Immature natural killer cell (primary cell): ENCODE measurements at regions not wholly inside any gene's neighbourhood (a gene's known extent, or its start where the extent isn't known, plus 50 kb on each side); places are given as distances from the start of the nearest gene placed in this dataset.
"Not testable (repeated sequence)": the region's sequence is repeated elsewhere in the genome, so short reads cannot be mapped to it uniquely, and the experiment has no call there.

ENCODE experiments used
- DNase-seq, 3 donors: peaks; one replicate each; pipeline ENCODE4 v3.0.0; 2022; ENCODE audit warnings: mixed read lengths in 1 of 3
- H3K27ac Mint-ChIP-seq, 6 donors: one replicate each; pipeline ENCODE4 v1.8.0; 2020; ENCODE audit warnings: mixed read lengths in 6 of 6, mild to moderate bottlenecking in 5 of 6, inconsistent platforms in 4 of 6, moderate library complexity in 3 of 6
- H3K27me3 Mint-ChIP-seq, 3 donors: one replicate each; pipeline ENCODE4 v1.8.0; 2020 to 2021; ENCODE audit warnings: low read depth in 3 of 3, mild to moderate bottlenecking in 3 of 3, mixed read lengths in 3 of 3, moderate library complexity in 3 of 3, inconsistent platforms in 1 of 3
- H3K36me3 Mint-ChIP-seq, 3 donors: one replicate each; pipeline ENCODE4 v1.8.0; 2020; ENCODE audit warnings: mixed read lengths in 3 of 3, inconsistent platforms in 2 of 3, mild to moderate bottlenecking in 2 of 3
- H3K4me1 Mint-ChIP-seq, 2 donors: one replicate each; pipeline ENCODE4 v1.8.0; 2020; ENCODE audit warnings: inconsistent platforms in 2 of 2, mild to moderate bottlenecking in 2 of 2, mixed read lengths in 2 of 2, moderate library complexity in 1 of 2
- H3K4me3 Mint-ChIP-seq, 5 donors: one replicate each; pipeline ENCODE4 v1.8.0; 2020; ENCODE audit warnings: mild to moderate bottlenecking in 5 of 5, mixed read lengths in 5 of 5, inconsistent platforms in 3 of 5, moderate library complexity in 3 of 5
- H3K9me3 Mint-ChIP-seq, 6 donors: one replicate each; pipeline ENCODE4 v1.8.0; 2020; ENCODE audit warnings: mild to moderate bottlenecking in 6 of 6, mixed read lengths in 6 of 6, inconsistent platforms in 4 of 6, moderate library complexity in 3 of 6

GRCh38 chr4:52377563-52377962, 281.5 kb downstream of the USP46 start:
- DNase-seq, result no peak
- Mint-ChIP-seq H3K27me3 (peaks cover 0 to 7% (median 7%) of the 10 kb centered on the region in 3 donors), H3K27ac (no peak overlapping the region), H3K4me1 (no peaks in the 10 kb centered on the region), H3K4me3 (no peak overlapping the region), H3K36me3 (no peaks in the 10 kb centered on the region), H3K9me3 (no peaks in the 10 kb centered on the region)

DNA sequence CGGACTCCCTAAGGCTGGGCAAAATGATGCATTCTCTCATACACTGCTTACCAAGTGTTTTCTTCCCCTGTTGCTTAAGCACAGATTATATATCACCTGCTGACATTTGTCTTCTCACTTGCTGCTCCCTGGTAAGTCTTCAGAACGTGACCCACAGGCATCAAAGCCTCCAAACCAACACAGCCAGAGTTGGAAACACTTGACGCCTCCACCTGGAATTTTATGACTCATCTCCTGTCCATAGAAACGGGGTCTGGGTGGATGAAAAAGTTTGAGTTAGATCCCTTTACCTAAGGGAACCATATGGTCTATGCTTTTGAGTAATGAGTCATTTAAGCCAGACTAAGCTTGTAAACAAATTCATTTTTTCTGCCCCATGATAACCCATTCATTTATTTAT, 251.6 kb downstream of the USP46 start:
- Mint-ChIP-seq H3K9me3 (peaks cover 3 to 27% (median 13%) of the 10 kb centered on the region in 6 donors), H3K4me1 (no peaks in the 10 kb centered on the region), H3K4me3 (no peak overlapping the region), H3K27ac (no peak overlapping the region), H3K36me3 (no peaks in the 10 kb centered on the region), H3K27me3 (no peaks in the 10 kb centered on the region)
- DNase-seq, result no peak

GRCh38 chr4:52408032-52408431, 251.1 kb downstream of the USP46 start:
- H3K36me3 Mint-ChIP-seq, result no peaks in the 10 kb centered on the region
- no peaks in the 10 kb centered on the region for H3K4me1 Mint-ChIP-seq
- no peak overlapping the region for H3K27ac Mint-ChIP-seq
- peaks cover 0 to under 1% (median 0%) of the 10 kb centered on the region in 3 donors for H3K27me3 Mint-ChIP-seq
- no peak overlapping the region for H3K4me3 Mint-ChIP-seq
- no peak for DNase-seq
- peaks cover 3 to 32% (median 13%) of the 10 kb centered on the region in 6 donors for H3K9me3 Mint-ChIP-seq

DNA sequence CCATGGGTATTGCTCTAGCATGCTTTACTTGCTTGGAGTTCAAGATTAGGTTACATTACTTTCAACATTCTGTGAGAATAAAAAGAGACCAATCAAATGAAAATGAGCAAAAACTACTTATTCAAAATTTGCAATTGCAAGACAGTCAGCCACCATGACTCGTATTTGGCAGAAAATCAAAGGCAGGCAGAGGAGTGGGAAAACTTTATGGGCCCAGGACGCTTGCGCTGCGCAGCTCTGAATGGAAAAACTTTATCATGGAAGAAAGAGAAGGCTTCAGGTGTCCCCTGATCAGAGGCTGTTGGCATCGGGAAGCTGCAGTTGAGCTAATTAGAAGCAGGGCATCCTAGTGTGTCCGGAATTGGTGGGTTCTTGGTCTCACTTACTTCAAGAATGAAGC, 250.6 kb downstream of the USP46 start:
- no peak for DNase-seq
- Mint-ChIP-seq H3K4me3 (no peak overlapping the region), H3K27me3 (peaks cover 0 to 3% (median 0%) of the 10 kb centered on the region in 3 donors), H3K36me3 (no peaks in the 10 kb centered on the region), H3K9me3 (peaks cover 3 to 35% (median 13%) of the 10 kb centered on the region in 6 donors), H3K27ac (no peak overlapping the region), H3K4me1 (no peaks in the 10 kb centered on the region)

- H3K4me3 Mint-ChIP-seq, H3K27ac Mint-ChIP-seq, H3K36me3 Mint-ChIP-seq, H3K27me3 Mint-ChIP-seq, H3K4me1 Mint-ChIP-seq, DNase-seq: not testable (repeated sequence)
- peaks cover 3 to 39% (median 14%) of the 10 kb centered on the region in 6 donors for H3K9me3 Mint-ChIP-seq
These were observed 249.3 kb downstream of the USP46 start for GRCh38 chr4:52409766-52410165.

- Mint-ChIP-seq H3K4me3 (no peak overlapping the region), H3K9me3 (peaks cover 3 to 44% (median 11%) of the 10 kb centered on the region in 6 donors)
- no peak for DNase-seq
These were observed 248.1 kb downstream of the USP46 start for GRCh38 chr4:52410971-52411370.

DNA sequence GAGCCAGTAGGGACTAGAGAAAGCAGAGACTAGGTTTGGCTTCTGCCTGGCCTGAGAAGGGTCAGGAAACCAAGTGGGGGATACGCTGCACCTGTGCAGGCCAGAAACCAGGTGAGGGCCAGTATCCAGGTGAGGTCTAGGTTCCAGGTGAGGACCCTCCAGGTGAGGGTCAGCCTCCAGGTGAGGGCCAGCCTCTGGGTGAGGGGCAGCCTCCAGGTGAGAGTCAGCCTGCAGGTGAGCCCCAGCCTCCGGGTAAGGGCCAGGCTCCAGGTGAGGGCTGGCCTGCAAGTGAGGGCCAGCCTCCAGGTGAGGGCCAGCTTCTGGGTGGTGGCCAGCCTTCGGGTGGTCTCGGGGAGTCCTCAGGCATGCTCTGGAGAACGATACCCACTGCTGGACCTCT, 238.8 kb downstream of the USP46 start:
- H3K27me3 Mint-ChIP-seq, result peaks cover 2 to 4% (median 2%) of the 10 kb centered on the region in 3 donors
- no peak overlapping the region for H3K4me3 Mint-ChIP-seq
- no peak for DNase-seq

More at GRCh38 chr4:52410971-52411370, 248.1 kb downstream of the USP46 start:
- Mint-ChIP-seq H3K27ac (no peak overlapping the region), H3K27me3 (peaks cover 0 to 3% (median 0%) of the 10 kb centered on the region in 3 donors), H3K36me3 (no peaks in the 10 kb centered on the region), H3K4me1 (no peaks in the 10 kb centered on the region)

DNA sequence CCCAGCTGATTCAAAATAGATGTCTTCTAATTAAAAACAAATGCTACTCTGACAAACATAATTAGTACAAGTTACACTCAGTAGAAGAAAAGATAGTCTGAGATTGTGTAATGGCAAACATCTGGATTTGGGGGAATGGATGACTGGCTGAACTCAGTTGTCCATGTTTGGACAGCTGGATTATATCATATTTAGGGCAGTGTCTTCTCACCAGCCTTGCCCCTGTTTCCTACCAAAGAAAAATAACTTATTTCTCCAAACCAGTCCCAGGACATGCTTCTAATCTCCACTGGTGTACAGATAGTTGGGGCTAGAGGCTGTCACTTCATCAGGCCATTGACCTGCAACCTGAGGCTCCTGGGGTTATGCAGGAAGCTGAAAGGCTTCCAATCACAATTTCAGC, 237.3 kb downstream of the USP46 start:
- Mint-ChIP-seq H3K4me3 (no peak overlapping the region), H3K27me3 (peaks cover 2 to 4% (median 2%) of the 10 kb centered on the region in 3 donors), H3K4me1 (no peaks in the 10 kb centered on the region), H3K9me3 (peaks cover 4 to 19% (median 6%) of the 10 kb centered on the region in 6 donors), H3K36me3 (no peaks in the 10 kb centered on the region), H3K27ac (no peak overlapping the region)
- no peak for DNase-seq

More for the DNA sequence above, 238.8 kb downstream of the USP46 start:
- Mint-ChIP-seq H3K36me3 (no peaks in the 10 kb centered on the region), H3K9me3 (peaks cover 4 to 13% (median 6%) of the 10 kb centered on the region in 6 donors), H3K4me1 (no peaks in the 10 kb centered on the region), H3K27ac (no peak overlapping the region)

DNA sequence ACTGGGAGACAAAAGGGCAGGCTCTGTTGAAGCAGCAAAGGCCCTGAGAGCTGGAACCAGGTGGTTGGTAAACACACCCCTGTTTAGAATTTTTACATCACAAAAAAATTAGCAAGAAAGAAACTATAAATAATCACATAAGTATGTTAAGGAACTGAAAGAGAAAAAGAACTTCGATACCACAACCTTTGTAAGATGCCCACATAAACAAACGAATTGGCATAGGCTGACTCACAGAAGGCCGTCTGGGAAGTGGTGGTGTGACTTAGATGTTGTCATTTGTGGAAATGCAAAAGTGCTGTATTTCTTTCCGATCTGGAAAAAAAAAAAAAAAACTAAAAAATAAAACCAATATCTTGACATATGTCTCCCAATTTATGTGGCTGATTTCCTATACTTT, 235.1 kb downstream of the USP46 start:
- H3K4me3 Mint-ChIP-seq, result no peak overlapping the region
- H3K4me1 Mint-ChIP-seq, result no peaks in the 10 kb centered on the region
- DNase-seq, result no peak
- H3K9me3 Mint-ChIP-seq, result peaks cover under 1 to 16% (median 6%) of the 10 kb centered on the region in 6 donors
- no peaks in the 10 kb centered on the region for H3K36me3 Mint-ChIP-seq
- no peak overlapping the region for H3K27ac Mint-ChIP-seq
- H3K27me3 Mint-ChIP-seq, result peaks cover 0 to 2% (median under 1%) of the 10 kb centered on the region in 3 donors

DNA sequence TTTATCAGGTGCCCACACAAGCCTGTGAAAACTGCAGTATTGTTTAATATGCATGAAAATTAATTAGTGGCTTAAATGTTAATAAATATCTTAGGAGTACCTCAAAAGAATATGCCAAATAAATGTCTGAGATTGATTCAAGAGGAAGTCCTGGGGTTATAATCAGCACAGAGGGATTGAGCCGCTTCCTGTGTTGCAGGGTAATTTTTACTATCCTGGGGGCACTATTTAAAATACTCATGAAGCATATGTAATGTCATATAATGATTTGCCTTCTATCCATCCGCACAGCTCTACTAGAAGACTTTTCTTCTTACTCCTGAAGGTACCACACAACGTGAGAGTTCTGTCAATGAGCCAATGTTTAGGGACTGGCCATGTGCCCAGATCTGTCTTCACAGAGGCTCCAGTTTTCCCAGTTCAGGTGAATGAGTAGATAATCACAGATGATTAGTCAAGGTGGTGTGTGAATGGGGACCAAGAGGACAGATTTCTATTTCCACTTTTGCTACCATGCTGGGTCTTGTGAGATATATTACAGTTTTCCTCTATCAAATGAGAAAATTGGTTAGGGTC, 233.3 kb downstream of the USP46 start:
- Mint-ChIP-seq H3K9me3 (peaks cover under 1 to 14% (median 5%) of the 10 kb centered on the region in 6 donors), H3K4me3 (no peak overlapping the region), H3K4me1 (no peaks in the 10 kb centered on the region), H3K36me3 (no peaks in the 10 kb centered on the region), H3K27me3 (peaks cover 0 to 2% (median 0%) of the 10 kb centered on the region in 3 donors), H3K27ac (no peak overlapping the region)
- no peak for DNase-seq

DNA sequence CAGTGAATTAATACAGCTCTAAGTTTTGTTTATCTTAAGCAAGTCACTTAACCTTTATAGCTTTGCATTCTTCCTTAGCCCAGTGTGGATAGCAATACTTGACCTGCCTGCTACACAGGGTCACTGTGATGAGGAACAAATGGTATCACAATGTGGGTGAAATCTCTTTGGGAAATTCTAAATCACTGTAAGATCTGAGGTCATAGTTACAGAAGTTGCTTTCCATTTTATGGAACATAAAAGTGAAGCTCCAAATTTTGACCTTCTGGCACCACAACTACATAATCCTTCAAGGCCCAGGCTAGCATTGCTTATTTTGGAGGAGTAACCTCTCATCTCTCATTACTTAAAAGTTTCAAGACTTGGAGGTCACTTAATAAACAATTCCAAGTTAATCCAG, 227.7 kb downstream of the USP46 start:
- no peak for DNase-seq
- no peak overlapping the region for H3K4me3 Mint-ChIP-seq
- no peaks in the 10 kb centered on the region for H3K4me1 Mint-ChIP-seq
- no peak overlapping the region for H3K27ac Mint-ChIP-seq
- H3K9me3 Mint-ChIP-seq, result peaks cover 0 to 13% (median 3%) of the 10 kb centered on the region in 6 donors
- H3K36me3 Mint-ChIP-seq, result no peaks in the 10 kb centered on the region
- H3K27me3 Mint-ChIP-seq, result no peaks in the 10 kb centered on the region

DNA sequence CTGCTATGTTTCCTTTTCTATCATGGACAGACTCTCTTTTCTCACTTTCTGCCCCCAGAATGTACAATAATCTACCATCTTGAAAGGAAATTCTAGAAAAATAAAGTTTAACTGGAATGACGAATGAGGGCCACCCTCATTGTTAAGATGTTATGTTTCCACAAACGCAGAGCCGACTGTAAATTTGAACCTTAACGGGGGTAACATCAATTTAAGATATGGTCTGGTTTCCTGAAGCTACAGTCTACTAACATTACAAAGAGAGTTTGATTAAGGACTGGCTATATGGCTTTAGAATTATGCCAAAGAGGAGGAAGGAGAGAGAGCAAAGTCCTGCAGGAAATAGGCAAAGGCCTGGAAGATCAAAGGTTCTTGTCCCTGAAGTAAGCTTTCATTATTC, 227.2 kb downstream of the USP46 start:
- Mint-ChIP-seq H3K36me3 (no peaks in the 10 kb centered on the region), H3K4me1 (no peaks in the 10 kb centered on the region), H3K27ac (no peak overlapping the region), H3K4me3 (no peak overlapping the region), H3K9me3 (peaks cover 0 to 16% (median 3%) of the 10 kb centered on the region in 6 donors), H3K27me3 (no peaks in the 10 kb centered on the region)
- no peak for DNase-seq

DNA sequence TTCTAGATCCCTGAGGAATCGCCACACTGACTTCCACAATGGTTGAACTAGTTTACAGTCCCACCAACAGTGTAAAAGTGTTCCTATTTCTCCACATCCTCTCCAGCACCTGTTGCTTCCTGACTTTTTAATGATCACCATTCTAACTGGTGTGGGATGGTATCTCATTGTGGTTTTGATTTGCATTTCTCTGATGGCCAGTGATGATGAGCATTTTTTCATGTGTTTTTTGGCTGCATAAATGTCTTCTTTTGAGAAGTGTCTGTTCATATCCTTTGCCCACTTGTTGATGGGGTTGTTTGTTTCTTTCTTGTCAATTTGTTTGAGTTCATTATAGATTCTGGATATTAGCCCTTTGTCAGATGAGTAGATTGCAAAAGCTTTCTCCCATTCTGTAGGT, 216.6 kb downstream of the USP46 start:
- not testable (repeated sequence) for H3K27me3 Mint-ChIP-seq

DNA sequence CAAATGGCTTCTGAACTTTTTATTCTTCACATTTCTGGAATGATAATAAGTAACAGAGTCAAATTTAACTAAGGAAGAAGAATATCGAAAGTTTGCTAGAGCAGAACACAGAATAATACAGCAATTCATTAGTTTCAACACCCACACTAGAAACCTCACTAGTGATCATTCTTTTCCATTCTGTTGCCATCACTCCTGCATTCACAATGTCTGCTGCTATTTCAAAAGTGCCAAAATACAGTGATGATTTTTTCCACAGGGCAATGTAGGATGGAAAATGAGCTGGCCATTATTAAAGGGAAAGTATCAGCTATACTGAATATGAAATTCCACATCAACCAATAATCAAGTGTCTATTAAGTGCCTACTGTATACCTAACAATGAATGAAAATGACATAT, 186.7 kb downstream of the USP46 start:
- Mint-ChIP-seq H3K27me3 (no peaks in the 10 kb centered on the region), H3K36me3 (no peaks in the 10 kb centered on the region), H3K9me3 (peaks cover 0 to 5% (median under 1%) of the 10 kb centered on the region in 6 donors), H3K27ac (no peak overlapping the region), H3K4me3 (no peak overlapping the region), H3K4me1 (no peaks in the 10 kb centered on the region)
- DNase-seq, result no peak

More for the DNA sequence above, 216.6 kb downstream of the USP46 start:
- H3K4me1 Mint-ChIP-seq, H3K36me3 Mint-ChIP-seq, DNase-seq, H3K9me3 Mint-ChIP-seq, H3K4me3 Mint-ChIP-seq, H3K27ac Mint-ChIP-seq: not testable (repeated sequence)

GRCh38 chr4:52477191-52477780, 181.8 kb downstream of the USP46 start:
- Mint-ChIP-seq H3K4me1 (no peaks in the 10 kb centered on the region), H3K9me3 (peaks cover 0 to 5% (median 2%) of the 10 kb centered on the region in 6 donors), H3K36me3 (no peaks in the 10 kb centered on the region), H3K4me3 (no peak overlapping the region), H3K27ac (no peak overlapping the region), H3K27me3 (no peaks in the 10 kb centered on the region)
- DNase-seq, result no peak
